ENCODE measurements at regions not wholly inside any gene's neighbourhood (a gene's known extent, or its start where the extent isn't known, plus 50 kb on each side); places are given as distances from the start of the nearest gene placed in this dataset.

DNA sequence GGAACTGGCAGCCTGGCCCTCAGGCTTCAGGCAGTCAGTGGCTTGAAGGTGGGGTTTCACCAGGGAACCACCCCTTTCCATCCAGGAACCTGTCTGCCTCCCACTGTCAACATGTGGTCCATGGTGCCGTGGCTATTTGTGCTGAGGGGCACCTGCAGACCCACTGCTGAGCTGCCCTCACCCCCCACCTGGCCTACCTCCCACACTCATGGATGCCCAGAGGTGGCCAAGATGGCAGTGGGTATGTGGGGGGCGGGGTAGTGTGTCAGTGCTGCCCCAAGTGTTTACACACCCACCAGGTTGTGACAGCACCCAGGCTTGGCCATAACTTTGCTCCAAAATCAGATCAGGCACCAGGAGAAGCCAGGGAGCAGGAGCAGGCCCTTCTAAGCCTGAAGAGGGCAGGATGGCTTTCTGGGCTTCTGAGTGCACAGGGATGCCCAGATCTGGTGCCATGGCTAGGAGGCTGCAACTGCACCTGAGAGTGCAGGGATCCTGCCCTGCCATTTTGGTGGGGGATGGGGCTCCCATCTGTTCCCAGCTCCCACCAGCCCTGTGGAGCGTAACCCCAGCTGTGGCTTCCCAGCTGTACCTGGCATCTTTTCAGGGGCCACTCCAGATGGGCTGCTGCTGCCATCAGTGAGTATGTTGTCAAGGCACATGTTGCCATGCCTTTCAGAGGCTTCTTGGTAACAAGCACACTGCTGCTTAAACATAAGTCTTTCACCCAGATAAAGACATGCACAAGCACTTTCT lies 263.9 kb downstream of the LRIG3 start:
- H3K4me3 ChIP-seq (ENCODE audit: control extremely low read depth in 1 of 5, extremely low read depth in 1 of 5, insufficient read depth in 1 of 5, low read depth in 2 of 5, low read length in 4 of 5): no peak overlapping the region
- TF ChIP-seq EZH2 (IDR thresholded peaks at IDR 0.05; ENCODE audit: borderline replicate concordance, insufficient read depth, low read depth, low read length, poor library complexity, severe bottlenecking): no peak
- TF ChIP-seq, protein P1, sequence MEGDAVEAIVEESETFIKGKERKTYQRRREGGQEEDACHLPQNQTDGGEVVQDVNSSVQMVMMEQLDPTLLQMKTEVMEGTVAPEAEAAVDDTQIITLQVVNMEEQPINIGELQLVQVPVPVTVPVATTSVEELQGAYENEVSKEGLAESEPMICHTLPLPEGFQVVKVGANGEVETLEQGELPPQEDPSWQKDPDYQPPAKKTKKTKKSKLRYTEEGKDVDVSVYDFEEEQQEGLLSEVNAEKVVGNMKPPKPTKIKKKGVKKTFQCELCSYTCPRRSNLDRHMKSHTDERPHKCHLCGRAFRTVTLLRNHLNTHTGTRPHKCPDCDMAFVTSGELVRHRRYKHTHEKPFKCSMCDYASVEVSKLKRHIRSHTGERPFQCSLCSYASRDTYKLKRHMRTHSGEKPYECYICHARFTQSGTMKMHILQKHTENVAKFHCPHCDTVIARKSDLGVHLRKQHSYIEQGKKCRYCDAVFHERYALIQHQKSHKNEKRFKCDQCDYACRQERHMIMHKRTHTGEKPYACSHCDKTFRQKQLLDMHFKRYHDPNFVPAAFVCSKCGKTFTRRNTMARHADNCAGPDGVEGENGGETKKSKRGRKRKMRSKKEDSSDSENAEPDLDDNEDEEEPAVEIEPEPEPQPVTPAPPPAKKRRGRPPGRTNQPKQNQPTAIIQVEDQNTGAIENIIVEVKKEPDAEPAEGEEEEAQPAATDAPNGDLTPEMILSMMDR (IDR thresholded peaks at IDR 0.05): no peak

DNA sequence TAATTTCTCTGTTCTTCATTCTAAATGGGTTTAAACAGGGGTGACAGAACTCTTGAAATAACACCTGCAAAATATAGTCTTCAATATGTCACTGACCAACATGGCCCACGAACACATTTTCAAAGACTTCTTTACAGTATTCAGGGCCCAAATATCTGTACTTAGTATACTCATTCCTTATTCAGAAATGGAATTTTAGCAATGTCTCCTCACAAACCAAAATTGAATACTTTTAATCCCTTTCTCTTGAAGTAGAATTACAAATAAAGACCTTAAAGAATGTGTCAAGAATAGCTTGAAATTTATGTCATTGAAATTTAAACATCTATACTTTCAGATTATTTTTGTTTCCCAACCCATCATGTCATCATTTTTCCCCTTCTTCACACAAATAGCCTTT lies 263.1 kb downstream of the LRIG3 start:
- Histone ChIP-seq H3K27ac (ENCODE audit: low read length in 2 of 2) (no peak overlapping the region), H3K9ac (ENCODE audit: low read length) (no peak overlapping the region), H2AFZ (ENCODE audit: insufficient read depth, low read depth, low read length, poor library complexity, severe bottlenecking) (no peak overlapping the region), H3K79me2 (ENCODE audit: control insufficient read depth, insufficient read depth, low read length) (no peaks in the 10 kb centered on the region), H3K4me1 (ENCODE audit: control insufficient read depth in 2 of 2, insufficient read depth in 2 of 2, low read length in 2 of 2) (no peaks in the 10 kb centered on the region), H3K9me3 (ENCODE audit: control extremely low read depth in 1 of 3, control insufficient read depth in 2 of 3, insufficient read depth in 1 of 3, low read length in 2 of 3) (peaks cover 0 to 22% (median 0%) of the 10 kb centered on the region in 3 donors), H3K36me3 (replicated peaks in 1 of 2; ENCODE audit: control extremely low read depth in 1 of 2, control insufficient read depth in 1 of 2, extremely low read depth in 1 of 2, insufficient read depth in 2 of 2, low read length in 1 of 2) (no peaks in the 10 kb centered on the region), H4K20me1 (ENCODE audit: control insufficient read depth, insufficient read depth, low read length, poor library complexity, severe bottlenecking) (no peaks in the 10 kb centered on the region), H3K27me3 (replicated peaks in 1 of 4; ENCODE audit: control extremely low read depth in 1 of 4, control insufficient read depth in 3 of 4, insufficient read depth in 4 of 4, low read length in 3 of 4) (no peaks in the 10 kb centered on the region), H3K4me3 (ENCODE audit: control extremely low read depth in 1 of 5, extremely low read depth in 1 of 5, insufficient read depth in 1 of 5, low read depth in 2 of 5, low read length in 4 of 5) (no peak overlapping the region), H3K4me2 (replicated peaks; ENCODE audit: low read depth, low read length, poor library complexity, severe bottlenecking) (no peak overlapping the region)
- Mint-ChIP-seq H3K9me3 (ENCODE audit: insufficient read depth) (peaks cover 7% of the 10 kb centered on the region), H3K4me1 (no peaks in the 10 kb centered on the region), H3K4me3 (no peak overlapping the region), H3K27me3 (no peaks in the 10 kb centered on the region), H3K27ac (no peak overlapping the region)
- DNase-seq (no peak), ATAC-seq (ENCODE audit: low read depth) (no peak)
- intact Hi-C loops (cut with micrococcal nuclease): no loop called here
- TF ChIP-seq EZH2 (IDR thresholded peaks at IDR 0.05; ENCODE audit: borderline replicate concordance, insufficient read depth, low read depth, low read length, poor library complexity, severe bottlenecking): no peak
- TF ChIP-seq, protein P1 (IDR thresholded peaks at IDR 0.05): no peak
- POLR2A ChIA-PET: no interaction called here
- CTCF ChIA-PET: no interaction called here
- WGBS (ENCODE audit: insufficient coverage): 83% methylated on average over 1 of the region's 1 CpG

More for the DNA sequence above, 263.9 kb downstream of the LRIG3 start:
- Histone ChIP-seq H3K9me3 (ENCODE audit: control extremely low read depth in 1 of 3, control insufficient read depth in 2 of 3, insufficient read depth in 1 of 3, low read length in 2 of 3) (peaks cover 0 to 22% (median 0%) of the 10 kb centered on the region in 3 donors), H3K36me3 (replicated peaks in 1 of 2; ENCODE audit: control extremely low read depth in 1 of 2, control insufficient read depth in 1 of 2, extremely low read depth in 1 of 2, insufficient read depth in 2 of 2, low read length in 1 of 2) (no peaks in the 10 kb centered on the region), H2AFZ (ENCODE audit: insufficient read depth, low read depth, low read length, poor library complexity, severe bottlenecking) (no peak overlapping the region), H3K4me1 (ENCODE audit: control insufficient read depth in 2 of 2, insufficient read depth in 2 of 2, low read length in 2 of 2) (no peaks in the 10 kb centered on the region), H4K20me1 (ENCODE audit: control insufficient read depth, insufficient read depth, low read length, poor library complexity, severe bottlenecking) (no peaks in the 10 kb centered on the region), H3K27ac (ENCODE audit: low read length in 2 of 2) (no peak overlapping the region), H3K27me3 (replicated peaks in 1 of 4; ENCODE audit: control extremely low read depth in 1 of 4, control insufficient read depth in 3 of 4, insufficient read depth in 4 of 4, low read length in 3 of 4) (no peaks in the 10 kb centered on the region), H3K79me2 (ENCODE audit: control insufficient read depth, insufficient read depth, low read length) (no peaks in the 10 kb centered on the region), H3K4me2 (replicated peaks; ENCODE audit: low read depth, low read length, poor library complexity, severe bottlenecking) (no peak overlapping the region), H3K9ac (ENCODE audit: low read length) (no peak overlapping the region)
- ChIA-PET POLR2A (no interaction called here), CTCF (no interaction called here)
- intact Hi-C loops (cut with micrococcal nuclease): no loop called here
- no peaks in the 10 kb centered on the region for H3K27me3 Mint-ChIP-seq
- no peak overlapping the region for H3K4me3 Mint-ChIP-seq
- WGBS (ENCODE audit: insufficient coverage): 73% methylated on average over 3 of the region's 3 CpGs
- ATAC-seq (ENCODE audit: low read depth) (no peak), DNase-seq (no peak)
- H3K27ac Mint-ChIP-seq: no peak overlapping the region
- no peaks in the 10 kb centered on the region for H3K4me1 Mint-ChIP-seq
- peaks cover 7% of the 10 kb centered on the region for H3K9me3 Mint-ChIP-seq (ENCODE audit: insufficient read depth)

Measured in B cell (primary cell).